Endothelial cell of umbilical vein (primary cell): ENCODE measurements at regions not wholly inside any gene's neighbourhood (a gene's known extent, or its start where the extent isn't known, plus 50 kb on each side); places are given as distances from the start of the nearest gene placed in this dataset.

Experiments used
- EZH2 ChIP-seq: IDR thresholded peaks from 2 replicates; pipeline ENCODE4 v1.6.1; 2012; ENCODE audit warnings: borderline replicate concordance, low read depth, mild to moderate bottlenecking, moderate library complexity, low read length, inconsistent platforms; ENCODE audit not compliant: severe bottlenecking
- FOS ChIP-seq: IDR thresholded peaks from 2 replicates; pipeline ENCODE4 v1.6.1; 2011; ENCODE audit warnings: mild to moderate bottlenecking, low read length, moderate library complexity, borderline replicate concordance; ENCODE audit not compliant: insufficient read depth
- GATA2 ChIP-seq: IDR thresholded peaks from 2 replicates; pipeline ENCODE4 v1.7.0; 2011; ENCODE audit warnings: low read depth, mild to moderate bottlenecking, moderate library complexity, mixed read lengths, low read length; ENCODE audit not compliant: insufficient read length, insufficient read depth
- JUN ChIP-seq: IDR thresholded peaks from 2 replicates; pipeline ENCODE4 v1.6.1; 2011; ENCODE audit warnings: borderline replicate concordance, low read depth; ENCODE audit not compliant: insufficient read length, insufficient read depth
- MYC ChIP-seq: IDR thresholded peaks from one replicate; pipeline ENCODE4 v1.6.1; 2011; ENCODE audit warnings: mild to moderate bottlenecking, low read depth, low read length
- POLR2A ChIP-seq: IDR thresholded peaks from 2 replicates; pipeline ENCODE4 v1.6.1; 2012; ENCODE audit warnings: low read depth, mild to moderate bottlenecking, control low read depth, low read length
- POLR2AphosphoS5 ChIP-seq: IDR thresholded peaks from 2 replicates; pipeline ENCODE4 v1.6.1; 2012; ENCODE audit warnings: low read depth, mild to moderate bottlenecking, control low read depth, low read length, moderate library complexity; ENCODE audit not compliant: insufficient read depth
- TF ChIP-seq, protein P1 (sequence below), 2 donors: IDR thresholded peaks; 1 replicate in 1 of 2; 2 replicates in 1 of 2; pipeline ENCODE4 v1.5.1; 2011; ENCODE audit warnings: low read length in 2 of 2, mild to moderate bottlenecking in 2 of 2, moderate library complexity in 2 of 2, control low read depth in 1 of 2, inconsistent platforms in 1 of 2, low read depth in 1 of 2; ENCODE audit not compliant: insufficient read depth in 1 of 2; ENCODE audit errors: extremely low read depth in 1 of 2
- TF ChIP-seq, protein P2 (sequence below): IDR thresholded peaks from 2 replicates; pipeline ENCODE4 v1.6.1; 2011; ENCODE audit not compliant: insufficient read depth, insufficient read length

DNA sequence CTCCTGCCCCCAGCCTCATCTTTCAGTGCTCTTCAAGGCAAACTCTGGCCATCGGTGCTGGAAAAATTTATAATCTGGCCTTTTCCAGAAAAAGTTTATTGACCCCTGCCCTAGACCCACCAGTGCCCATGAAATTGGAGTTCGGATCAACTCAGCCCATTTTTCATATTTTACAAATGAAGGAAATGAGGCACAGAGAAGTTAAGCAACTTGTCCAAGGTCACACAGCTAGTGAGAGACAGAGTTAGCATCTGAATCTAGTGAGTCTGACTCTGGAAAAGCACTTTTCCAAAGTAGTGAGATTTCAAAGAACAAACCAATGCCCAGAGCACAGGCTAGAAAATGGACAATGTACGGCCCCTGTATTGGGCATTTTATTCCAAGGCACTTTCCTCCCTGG lies 69.4 kb upstream of the TLE3 start:
- TF ChIP-seq, protein P1, sequence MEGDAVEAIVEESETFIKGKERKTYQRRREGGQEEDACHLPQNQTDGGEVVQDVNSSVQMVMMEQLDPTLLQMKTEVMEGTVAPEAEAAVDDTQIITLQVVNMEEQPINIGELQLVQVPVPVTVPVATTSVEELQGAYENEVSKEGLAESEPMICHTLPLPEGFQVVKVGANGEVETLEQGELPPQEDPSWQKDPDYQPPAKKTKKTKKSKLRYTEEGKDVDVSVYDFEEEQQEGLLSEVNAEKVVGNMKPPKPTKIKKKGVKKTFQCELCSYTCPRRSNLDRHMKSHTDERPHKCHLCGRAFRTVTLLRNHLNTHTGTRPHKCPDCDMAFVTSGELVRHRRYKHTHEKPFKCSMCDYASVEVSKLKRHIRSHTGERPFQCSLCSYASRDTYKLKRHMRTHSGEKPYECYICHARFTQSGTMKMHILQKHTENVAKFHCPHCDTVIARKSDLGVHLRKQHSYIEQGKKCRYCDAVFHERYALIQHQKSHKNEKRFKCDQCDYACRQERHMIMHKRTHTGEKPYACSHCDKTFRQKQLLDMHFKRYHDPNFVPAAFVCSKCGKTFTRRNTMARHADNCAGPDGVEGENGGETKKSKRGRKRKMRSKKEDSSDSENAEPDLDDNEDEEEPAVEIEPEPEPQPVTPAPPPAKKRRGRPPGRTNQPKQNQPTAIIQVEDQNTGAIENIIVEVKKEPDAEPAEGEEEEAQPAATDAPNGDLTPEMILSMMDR (IDR thresholded peaks at IDR 0.05; ENCODE audit: extremely low read depth in 1 of 2, insufficient read depth in 1 of 2, low read depth in 1 of 2, low read length in 2 of 2), result no peak
- TF ChIP-seq POLR2A (no peak), POLR2AphosphoS5 (no peak), GATA2 (no peak), EZH2 (no peak), FOS (no peak), MYC (no peak), JUN (no peak)
- TF ChIP-seq, protein P2, sequence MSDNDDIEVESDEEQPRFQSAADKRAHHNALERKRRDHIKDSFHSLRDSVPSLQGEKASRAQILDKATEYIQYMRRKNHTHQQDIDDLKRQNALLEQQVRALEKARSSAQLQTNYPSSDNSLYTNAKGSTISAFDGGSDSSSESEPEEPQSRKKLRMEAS, result no peak
